HL-60 (cell line): ENCODE measurements at regions not wholly inside any gene's neighbourhood (a gene's known extent, or its start where the extent isn't known, plus 50 kb on each side); places are given as distances from the start of the nearest gene placed in this dataset.

Experiments
- DNase-seq, 2 experiments: peaks; one replicate each; pipeline ENCODE4 v3.0.0-alpha.2; 2010 to 2020; ENCODE audit warnings: low read depth in 1 of 2, low spot score in 1 of 2
- H3K27ac ChIP-seq: fragments of 250-450 bp; sonication (Bioruptor Pico); replicated peaks from 2 replicates; pipeline ENCODE4 v1.5.1; 2020; ENCODE audit warnings: mild to moderate bottlenecking, moderate library complexity
- H3K27me3 ChIP-seq: fragments of 250-450 bp; sonication (Bioruptor Pico); 2 replicates; pipeline ENCODE4 v1.5.1; 2021; ENCODE audit warnings: mild to moderate bottlenecking, moderate library complexity; ENCODE audit not compliant: insufficient read depth, poor library complexity, severe bottlenecking
- H3K4me3 ChIP-seq: replicated peaks from 2 replicates; pipeline ENCODE4 v1.5.1; 2011; ENCODE audit warnings: mild to moderate bottlenecking, control low read depth, low read length; ENCODE audit not compliant: insufficient read depth
- CTCF ChIP-seq: IDR thresholded peaks from one replicate; pipeline ENCODE4 v1.5.1; 2011; ENCODE audit warnings: low read length, control low read depth, inconsistent platforms; ENCODE audit not compliant: insufficient read depth
- GABPA ChIP-seq: IDR thresholded peaks from 2 replicates; pipeline ENCODE4 v1.6.1; 2012; ENCODE audit warnings: low read depth
- POLR2AphosphoS5 ChIP-seq: IDR thresholded peaks from 2 replicates; pipeline ENCODE4 v1.6.1; 2012; ENCODE audit warnings: low read depth
- REST ChIP-seq: IDR thresholded peaks from 2 replicates; pipeline ENCODE4 v1.6.1; 2012; ENCODE audit warnings: low read depth; ENCODE audit not compliant: insufficient replicate concordance
- SPI1 ChIP-seq: IDR thresholded peaks from 2 replicates; pipeline ENCODE4 v1.6.1; 2012; ENCODE audit warnings: low read depth, mild to moderate bottlenecking, borderline replicate concordance

GRCh38 chr5:126094991-126095390 is 328.2 kb upstream of the GRAMD2B start:
- Histone ChIP-seq H3K27me3 (no peaks in the 10 kb centered on the region), H3K27ac (no peak overlapping the region), H3K4me3 (no peak overlapping the region)
- DNase-seq = no peak
- TF ChIP-seq REST (no peak), CTCF (no peak), GABPA (no peak), SPI1 (no peak), POLR2AphosphoS5 (no peak)

GRCh38 chr5:126096442-126097006 is 326.7 kb upstream of the GRAMD2B start:
- DNase-seq = no peak
- Histone ChIP-seq H3K4me3 (no peak overlapping the region), H3K27ac (no peak overlapping the region), H3K27me3 (no peaks in the 10 kb centered on the region)
- TF ChIP-seq SPI1 (no peak), GABPA (no peak), POLR2AphosphoS5 (no peak), CTCF (no peak), REST (no peak)

- Histone ChIP-seq H3K27ac (no peak overlapping the region), H3K4me3 (no peak overlapping the region), H3K27me3 (no peaks in the 10 kb centered on the region)
- DNase-seq = no peak
- TF ChIP-seq REST (no peak), SPI1 (no peak), GABPA (no peak), POLR2AphosphoS5 (no peak), CTCF (no peak)
Observed at GRCh38 chr5:126097876-126098275, 325.3 kb upstream of the GRAMD2B start.
